Fibroblast of upper back skin (primary cell): ENCODE measurements at regions not wholly inside any gene's neighbourhood (a gene's known extent, or its start where the extent isn't known, plus 50 kb on each side); places are given as distances from the start of the nearest gene placed in this dataset.
A peak's percentile ranks its signal among the peaks of the same experiment; 100 is the strongest.
"Not testable (repeated sequence)": the region's sequence is repeated elsewhere in the genome, so short reads cannot be mapped to it uniquely, and the experiment has no call there.

ENCODE experiments used
- DNase-seq: peaks from one replicate; pipeline ENCODE4 v3.0.0-alpha.2; 2013

DNA sequence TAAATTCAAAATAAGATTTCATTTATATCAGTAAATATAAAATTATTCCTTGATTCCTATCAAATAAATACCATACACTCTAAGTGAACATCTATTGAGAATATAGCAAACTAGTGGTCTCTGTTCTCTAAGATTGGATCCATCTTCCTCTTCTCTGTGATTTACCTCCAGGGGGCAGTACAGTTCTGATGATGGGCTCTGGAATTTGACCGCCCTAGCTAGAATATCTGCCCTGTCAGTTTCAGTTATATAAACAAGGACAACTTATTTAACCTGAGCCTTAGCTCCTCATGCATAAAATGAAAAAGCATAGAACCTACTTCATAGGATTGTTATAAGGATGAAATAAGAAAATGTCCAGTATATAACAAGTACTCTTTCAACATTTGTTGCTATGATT lies 171.1 kb upstream of the CCDC54 start:
- peak; percentile 51 for DNase-seq

GRCh38 chr3:107206945-107207344 lies 170.3 kb upstream of the CCDC54 start:
- no peak for DNase-seq

GRCh38 chr3:107208100-107208499 lies 169.1 kb upstream of the CCDC54 start:
- peak; percentile 96 for DNase-seq

GRCh38 chr3:107208796-107209195 lies 168.4 kb upstream of the CCDC54 start:
- no peak for DNase-seq

DNA sequence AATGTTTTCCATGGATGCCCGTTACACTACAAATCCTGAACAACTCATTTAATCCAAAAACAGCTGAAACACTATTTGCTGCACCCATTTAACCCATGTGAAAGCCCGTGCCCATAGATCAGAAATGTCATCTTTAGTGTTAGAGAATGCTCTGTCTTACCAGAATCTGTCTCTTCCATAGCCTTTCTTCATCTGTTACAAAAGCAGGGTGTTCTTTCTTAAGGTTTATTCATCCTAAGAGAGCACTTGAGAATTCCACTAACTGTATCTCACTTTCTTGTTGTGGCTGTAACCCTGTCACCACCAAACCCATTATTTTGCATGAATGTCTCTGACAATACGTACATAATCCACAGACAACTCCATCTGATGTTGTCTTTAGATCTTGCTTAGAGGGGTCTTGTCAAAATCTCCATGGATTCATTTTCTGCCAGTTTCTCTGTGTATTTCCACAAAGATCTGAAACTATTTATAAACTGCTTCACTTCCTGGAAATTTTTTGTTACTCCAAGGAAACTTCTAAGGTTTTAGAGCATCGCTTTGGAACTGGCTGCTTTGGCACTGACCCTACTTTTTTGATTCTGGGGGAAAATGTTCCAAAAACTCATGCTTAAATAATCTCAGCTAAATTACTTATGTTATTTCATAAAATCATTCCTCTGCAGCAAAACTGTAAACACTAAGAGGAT lies 167.8 kb upstream of the CCDC54 start:
- no peak for DNase-seq

DNA sequence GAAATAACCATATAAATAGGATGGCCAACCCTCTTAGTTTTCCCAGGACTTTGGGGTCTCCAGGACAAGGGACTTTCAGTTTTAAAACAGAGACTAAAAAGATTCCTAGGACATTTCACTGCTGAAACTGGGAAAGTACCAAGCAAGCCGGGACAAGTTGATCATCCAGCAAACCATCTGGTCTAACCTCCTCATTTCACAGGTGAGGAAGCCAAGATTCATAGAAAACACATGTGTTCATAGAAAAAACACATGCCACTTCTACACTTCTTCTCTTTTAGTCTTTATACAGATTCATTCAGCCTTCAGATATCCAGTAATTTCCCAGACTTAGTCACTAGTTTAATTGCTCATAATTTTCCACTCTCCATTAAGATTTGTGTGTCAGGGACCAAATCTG lies 165.6 kb upstream of the CCDC54 start:
- DNase-seq, result no peak

- DNase-seq, result no peak
Observed at GRCh38 chr3:107212618-107213017, 164.6 kb upstream of the CCDC54 start.

DNA sequence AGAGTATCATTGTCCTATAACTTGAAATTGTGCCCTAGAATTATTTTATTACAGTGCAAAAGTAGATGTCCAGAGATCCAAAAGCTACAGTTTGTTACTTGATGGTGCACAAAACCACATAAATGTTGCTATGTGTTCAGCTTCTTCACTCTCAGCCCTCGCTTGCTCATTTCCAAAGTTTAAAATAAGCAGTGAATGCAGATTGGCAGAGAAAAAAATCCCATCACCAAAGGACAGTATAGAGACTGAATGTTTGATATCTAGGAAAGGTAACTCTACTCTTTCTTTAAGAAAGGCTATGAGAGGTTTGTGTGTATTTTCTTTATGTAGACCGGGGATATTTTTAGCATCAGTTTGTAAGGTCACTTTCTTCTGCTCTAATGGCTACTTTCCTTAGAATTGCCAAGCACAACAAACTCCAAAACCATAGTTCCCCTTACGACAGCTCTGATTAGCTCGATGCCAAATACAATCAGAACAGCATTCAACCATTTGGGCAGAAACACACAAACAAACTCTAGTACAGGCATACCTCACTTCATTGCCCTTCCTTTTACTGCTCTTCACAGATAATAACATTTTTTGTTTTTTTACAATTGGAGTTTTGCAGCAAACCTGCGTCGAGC lies 164.1 kb upstream of the CCDC54 start:
- DNase-seq, result no peak

DNA sequence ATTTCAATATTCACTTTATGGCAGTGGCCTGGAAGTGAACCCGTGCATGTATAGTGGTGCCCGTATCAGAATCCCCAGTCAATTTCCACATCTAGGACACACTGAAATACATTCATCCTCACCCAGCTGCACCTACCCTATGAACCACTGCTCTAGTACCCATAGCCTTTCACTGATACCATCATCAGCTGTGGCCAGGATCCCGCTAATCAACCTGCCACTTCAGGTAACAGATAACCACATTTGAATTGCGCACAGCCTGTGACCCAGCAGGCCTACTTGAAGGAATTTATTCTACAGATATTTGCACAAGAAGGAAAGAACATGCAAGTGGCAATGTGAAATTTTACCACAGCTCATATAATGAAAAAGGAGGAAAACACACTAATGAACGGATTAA lies 161.0 kb upstream of the CCDC54 start:
- DNase-seq, result no peak

GRCh38 chr3:107216711-107217110 lies 160.5 kb upstream of the CCDC54 start:
- peak; percentile 91 for DNase-seq

DNA sequence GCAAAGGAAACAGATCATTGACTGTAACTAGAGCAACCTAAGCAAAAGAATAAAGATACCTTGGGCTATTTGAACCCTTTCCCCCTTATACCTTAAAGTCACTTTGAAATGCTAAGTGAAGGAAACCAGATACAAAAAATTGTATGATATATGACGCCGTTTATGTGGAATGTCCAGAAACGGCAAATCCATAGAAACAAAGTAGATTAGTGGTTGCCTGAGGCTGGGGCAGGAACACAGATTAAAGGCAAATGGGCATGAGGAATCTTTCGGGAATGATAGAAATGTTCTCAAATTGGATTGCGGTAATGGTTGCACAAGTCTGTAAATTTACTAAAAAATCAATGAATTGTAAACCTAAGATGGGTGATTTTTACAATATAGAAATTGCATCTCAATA lies 160.1 kb upstream of the CCDC54 start:
- DNase-seq, result peak; percentile 92

GRCh38 chr3:107218864-107219269 lies 158.4 kb upstream of the CCDC54 start:
- DNase-seq, result no peak

DNA sequence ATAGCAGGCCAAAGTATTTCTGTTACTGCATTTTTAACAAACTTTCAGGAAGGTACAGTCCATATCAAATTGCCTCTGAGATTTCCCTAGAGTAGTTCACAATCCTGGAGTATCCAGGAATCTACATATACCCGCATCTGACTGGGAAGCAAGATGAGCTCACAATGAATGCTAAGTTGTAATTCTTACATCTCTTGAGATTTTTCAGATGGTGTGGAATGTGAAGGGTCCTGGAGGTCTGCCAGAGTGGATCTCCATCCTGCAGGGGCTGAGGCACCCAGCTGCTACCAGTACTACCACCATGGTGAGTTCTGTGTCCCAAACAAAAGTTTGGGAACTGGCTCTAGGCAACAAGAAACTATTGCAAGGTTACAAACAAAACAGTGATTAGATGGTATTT lies 156.7 kb upstream of the CCDC54 start:
- peak; percentile 31 for DNase-seq

GRCh38 chr3:107221856-107222255 lies 155.4 kb upstream of the CCDC54 start:
- peak; percentile 24 for DNase-seq

DNA sequence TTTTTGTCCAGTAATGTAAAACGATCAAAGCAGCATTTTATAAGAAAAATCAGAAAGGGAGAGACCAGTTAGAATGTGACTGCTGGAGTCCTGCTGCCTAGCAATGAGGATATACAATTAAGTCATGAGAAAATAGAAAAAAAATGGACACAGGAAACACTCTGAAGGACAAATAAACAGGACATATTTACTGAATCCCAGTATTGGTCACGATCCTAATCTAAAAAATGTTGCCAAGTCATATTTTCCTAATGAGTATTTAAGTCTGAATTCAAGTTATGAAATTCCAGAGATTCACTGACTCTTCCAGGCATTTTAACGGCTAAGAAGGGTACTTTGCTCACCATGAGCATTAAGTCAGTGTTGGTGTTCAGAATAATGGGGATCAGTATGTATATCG lies 154.3 kb upstream of the CCDC54 start:
- DNase-seq, result peak; percentile 45

GRCh38 chr3:107224026-107224596 lies 153.1 kb upstream of the CCDC54 start:
- no peak for DNase-seq

DNA sequence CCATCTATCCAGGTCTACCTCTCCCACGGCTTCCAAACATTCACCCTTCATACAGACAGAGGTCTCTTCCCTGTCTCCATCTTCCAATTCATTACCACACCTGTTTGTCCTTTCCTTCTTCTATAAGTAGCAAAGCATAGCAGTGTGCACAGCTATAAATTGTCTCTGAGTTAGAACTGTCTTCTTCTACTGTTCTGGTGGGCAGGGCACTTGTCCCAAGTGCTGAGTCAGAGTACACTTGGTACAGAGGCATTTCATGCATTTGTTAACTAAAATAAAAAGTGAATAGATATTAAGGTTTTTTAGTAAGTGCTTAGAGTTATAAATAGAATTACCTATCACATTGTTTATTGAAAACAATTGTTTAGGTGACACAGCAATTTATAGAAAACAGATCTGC lies 150.1 kb upstream of the CCDC54 start:
- DNase-seq, result no peak

GRCh38 chr3:107233877-107234276 lies 143.4 kb upstream of the CCDC54 start:
- not testable (repeated sequence) for DNase-seq

DNA sequence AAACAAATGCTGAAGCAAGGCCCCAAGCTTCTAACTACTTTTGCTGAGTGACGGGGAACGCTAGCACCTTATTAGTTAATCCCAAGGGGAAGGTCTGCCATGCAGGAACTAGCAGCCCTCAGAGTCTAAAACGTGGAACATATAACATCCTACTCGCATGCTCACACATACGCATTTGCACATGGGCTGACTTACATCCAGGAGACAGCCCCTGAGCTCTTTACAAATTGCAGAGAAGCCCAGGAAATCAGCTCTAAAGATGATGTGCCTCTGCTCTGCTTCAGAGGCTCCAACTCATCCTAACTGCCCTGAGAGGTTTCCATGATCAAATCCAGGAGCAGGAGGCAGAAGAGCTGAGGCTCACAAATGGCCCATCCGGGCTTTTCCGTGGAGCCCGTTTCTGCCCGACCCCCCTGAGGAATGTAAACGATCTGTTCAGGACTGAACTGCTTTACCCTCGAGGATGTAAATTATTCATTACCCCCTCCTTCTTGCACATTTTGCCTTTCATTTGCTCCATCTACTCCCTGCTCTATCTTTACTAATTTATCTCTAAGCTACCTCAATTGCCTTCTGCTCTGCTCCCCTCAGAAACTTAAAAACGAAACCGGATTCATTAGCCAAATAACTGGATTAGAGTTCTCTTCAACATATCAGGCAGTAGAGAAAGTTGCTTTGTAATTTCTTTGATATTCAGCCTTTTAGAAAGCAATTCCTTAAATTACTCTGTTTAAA lies 141.9 kb upstream of the CCDC54 start:
- peak; percentile 40 for DNase-seq

- peak; percentile 84 for DNase-seq
Observed at GRCh38 chr3:107235928-107236315, 141.3 kb upstream of the CCDC54 start.

DNA sequence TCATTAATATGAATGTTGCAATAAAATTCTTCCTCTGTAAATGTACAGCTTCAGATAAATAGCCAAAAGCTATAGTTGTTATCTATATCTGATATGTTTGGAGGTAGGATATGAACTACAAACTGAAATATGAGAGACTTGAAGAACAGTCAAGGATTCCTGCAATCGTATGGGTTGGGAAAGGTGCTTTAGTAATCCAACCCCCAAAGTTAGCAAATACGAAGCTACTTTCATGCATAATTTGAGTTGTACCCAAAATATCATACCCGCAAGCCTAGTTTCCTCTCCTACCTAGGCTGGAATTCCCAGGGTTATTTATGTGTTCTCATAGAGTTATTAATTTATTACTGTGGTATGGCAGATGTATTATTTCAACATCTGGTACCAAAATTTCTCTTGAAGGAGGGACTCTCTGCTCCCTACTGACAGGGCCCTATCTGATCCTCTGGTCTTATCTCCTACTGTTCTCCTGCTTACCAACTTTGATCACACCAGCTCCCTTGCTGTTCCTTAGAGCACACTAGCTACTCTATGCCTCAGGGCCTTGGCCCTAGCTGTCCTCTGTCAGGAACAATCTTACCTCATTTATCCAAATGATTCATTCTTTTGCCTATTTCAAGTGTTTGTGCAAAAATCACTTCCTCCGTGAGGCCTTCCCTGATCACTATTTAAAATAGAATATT lies 140.4 kb upstream of the CCDC54 start:
- DNase-seq, result no peak

- DNase-seq, result no peak
Observed at GRCh38 chr3:107238787-107239186, 138.5 kb upstream of the CCDC54 start.

DNA sequence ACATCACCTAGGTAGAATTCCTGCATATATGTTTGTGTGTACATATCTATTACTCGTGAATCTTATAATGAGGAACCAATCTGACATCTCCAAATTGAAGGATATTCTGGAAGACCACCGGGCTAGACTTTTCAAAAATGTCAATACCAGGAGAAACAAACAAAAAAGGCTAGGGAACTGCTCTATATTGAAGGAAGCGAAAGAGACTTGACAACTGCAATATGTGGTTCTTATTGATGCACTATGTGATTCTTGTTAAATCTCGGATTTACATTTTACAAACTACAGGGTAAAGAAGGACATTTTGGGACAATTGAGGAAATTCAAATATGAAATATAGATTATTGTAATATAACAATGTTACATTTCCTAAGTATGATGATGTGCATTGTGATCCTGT lies 137.5 kb upstream of the CCDC54 start:
- no peak for DNase-seq
